ENCODE measurements at regions not wholly inside any gene's neighbourhood (a gene's known extent, or its start where the extent isn't known, plus 50 kb on each side); places are given as distances from the start of the nearest gene placed in this dataset.

GRCh38 chrY:19357249-19357648 is 387.3 kb downstream of the KDM5D start:
- TF ChIP-seq CTCF (IDR thresholded peaks at IDR 0.05) (no peak), POLR2A (IDR thresholded peaks at IDR 0.05) (no peak)
